ENCODE measurements at regions not wholly inside any gene's neighbourhood (a gene's known extent, or its start where the extent isn't known, plus 50 kb on each side); places are given as distances from the start of the nearest gene placed in this dataset.
"Not testable (repeated sequence)": the region's sequence is repeated elsewhere in the genome, so short reads cannot be mapped to it uniquely, and the experiment has no call there.

DNA sequence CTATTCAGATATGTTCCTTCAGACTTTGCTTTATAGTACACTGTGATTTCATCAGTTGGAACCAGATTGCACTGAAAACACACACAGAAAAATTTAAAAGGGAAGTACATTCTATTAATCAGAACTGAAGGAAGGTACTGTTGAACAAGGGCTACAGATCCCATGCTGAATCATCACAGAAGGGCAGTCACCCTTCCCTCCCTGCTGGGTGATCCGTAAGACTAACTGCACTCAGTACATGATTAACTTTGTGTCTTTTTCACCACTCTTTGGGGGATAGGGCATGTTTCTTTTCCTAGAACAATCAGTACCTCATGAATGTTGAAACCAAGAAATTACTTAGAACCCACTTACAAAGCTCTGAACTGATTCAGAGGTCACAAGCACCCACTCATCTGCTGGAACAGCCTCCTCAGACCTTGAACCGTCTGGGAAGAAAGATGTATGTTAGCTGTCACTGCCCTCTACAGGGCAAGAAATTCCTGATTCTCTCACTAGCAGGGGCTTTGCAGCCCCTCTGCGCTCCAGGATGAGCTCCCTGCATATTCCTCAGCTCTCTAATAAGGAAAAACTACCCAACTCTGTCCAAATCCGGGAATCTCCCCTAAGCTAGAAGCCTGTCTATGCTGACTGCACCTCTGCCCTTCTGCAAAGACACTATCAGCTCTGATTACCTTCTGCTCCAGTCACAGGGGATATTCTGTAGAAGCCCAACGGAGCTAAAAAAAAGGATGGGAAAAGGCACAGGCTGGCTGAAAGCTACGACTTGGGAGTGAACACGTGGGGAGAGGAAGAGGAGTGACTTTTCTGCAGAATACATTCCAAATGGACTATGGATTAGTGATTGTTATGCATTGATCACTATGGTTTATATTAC, 51.0 kb downstream of the IARS1 start:
- DNase-seq = peak in 1 of 51 donors; percentile 49

DNA sequence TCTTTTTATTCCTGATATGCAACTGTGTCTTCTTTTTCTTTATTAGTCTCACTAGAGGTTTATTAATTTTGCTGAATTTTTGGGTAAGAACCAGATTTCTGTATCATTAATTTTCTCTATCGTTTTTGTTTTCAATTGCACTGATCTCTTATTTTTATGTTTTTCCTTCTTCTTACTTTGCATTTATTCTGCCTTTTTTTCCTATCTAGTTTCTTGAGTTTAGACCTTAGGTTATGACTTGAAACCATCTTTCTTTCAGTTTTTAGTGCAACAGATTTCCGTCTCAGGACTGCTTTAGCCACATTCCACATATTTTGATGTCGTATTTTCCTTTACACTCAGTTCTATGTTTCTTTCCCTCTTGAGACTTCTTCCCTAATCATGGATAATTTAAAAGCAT, 56.6 kb downstream of the IARS1 start:
- DNase-seq = no peak

GRCh38 chr9:92236465-92236864, 57.0 kb downstream of the IARS1 start:
- no peak for DNase-seq

- no peak for DNase-seq
These were observed 59.0 kb downstream of the IARS1 start for GRCh38 chr9:92234514-92234913.

DNA sequence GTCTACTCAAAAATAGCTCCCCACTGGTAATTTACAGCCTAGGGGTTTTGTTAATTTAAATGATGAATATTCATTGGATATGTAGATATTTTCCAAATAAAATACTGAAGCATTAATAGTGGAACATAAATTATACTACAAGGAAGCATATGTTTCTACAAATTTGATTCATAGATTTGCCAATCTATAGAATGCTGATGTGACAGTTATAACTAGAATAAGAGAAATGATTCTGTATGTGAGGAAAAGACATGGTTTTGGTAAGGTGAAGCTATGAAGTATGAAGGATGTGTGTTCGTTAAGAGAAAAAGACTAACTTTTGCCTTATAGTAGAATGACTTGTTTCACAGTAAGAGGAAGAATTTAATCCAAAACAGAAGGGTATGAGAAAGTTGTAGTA, 61.3 kb downstream of the IARS1 start:
- no peak for DNase-seq

DNA sequence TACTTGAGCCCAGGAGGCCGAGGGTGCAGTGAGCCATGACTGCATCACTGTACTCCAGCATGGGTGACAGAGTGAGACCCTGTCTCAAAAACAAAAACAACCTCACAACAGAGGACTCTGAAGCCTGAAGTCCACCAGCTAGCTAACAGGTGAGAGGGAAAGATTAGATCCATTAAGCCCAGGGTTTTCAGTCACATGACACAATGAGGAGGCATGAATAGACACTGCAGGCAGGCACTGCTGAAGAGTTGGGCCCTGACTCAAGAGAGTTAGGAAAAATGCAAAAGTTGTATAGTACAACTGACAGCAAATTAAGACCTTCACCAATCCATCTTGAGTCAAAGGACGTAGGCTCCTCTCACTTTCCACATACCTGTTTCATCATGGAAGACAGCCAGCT, 64.9 kb downstream of the IARS1 start:
- no peak for DNase-seq

DNA sequence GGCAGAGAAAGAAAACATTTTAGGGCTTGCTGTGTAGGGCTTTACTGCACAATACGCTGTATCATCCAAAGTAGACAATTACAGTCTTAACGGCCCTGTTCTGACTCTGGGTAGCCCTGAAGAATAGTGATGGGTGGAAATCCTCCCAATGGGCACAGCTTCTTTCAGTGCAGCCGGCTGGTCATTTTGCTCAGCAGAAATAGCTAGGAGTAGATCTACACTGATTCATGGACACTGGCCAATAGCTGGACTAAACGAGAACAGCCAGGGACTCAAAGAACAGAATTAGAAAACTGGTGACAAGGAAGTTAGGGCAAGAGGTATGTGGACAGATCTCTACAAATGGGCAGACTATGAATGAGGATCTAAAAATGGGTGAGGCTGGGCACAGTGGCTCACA, 69.3 kb downstream of the IARS1 start:
- DNase-seq = no peak

DNA sequence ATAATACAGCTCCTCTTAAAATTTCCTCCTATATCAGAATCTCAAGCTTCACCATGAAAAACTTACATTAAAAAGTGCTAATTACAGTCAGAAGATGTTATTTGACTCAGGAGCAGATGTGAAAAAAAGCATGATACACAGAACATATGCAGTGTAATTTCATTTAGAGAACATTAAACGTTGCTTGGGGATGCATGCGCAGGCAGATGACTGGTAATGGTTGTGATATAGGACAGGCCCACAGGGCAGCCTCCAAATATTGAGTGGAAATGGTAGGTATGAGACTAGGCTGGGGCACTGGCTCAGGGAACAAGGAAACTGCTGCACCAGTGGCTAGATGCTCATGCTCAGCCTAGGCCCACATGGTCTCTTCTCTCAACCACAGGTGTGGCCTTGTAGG, 69.7 kb downstream of the IARS1 start:
- DNase-seq = no peak

DNA sequence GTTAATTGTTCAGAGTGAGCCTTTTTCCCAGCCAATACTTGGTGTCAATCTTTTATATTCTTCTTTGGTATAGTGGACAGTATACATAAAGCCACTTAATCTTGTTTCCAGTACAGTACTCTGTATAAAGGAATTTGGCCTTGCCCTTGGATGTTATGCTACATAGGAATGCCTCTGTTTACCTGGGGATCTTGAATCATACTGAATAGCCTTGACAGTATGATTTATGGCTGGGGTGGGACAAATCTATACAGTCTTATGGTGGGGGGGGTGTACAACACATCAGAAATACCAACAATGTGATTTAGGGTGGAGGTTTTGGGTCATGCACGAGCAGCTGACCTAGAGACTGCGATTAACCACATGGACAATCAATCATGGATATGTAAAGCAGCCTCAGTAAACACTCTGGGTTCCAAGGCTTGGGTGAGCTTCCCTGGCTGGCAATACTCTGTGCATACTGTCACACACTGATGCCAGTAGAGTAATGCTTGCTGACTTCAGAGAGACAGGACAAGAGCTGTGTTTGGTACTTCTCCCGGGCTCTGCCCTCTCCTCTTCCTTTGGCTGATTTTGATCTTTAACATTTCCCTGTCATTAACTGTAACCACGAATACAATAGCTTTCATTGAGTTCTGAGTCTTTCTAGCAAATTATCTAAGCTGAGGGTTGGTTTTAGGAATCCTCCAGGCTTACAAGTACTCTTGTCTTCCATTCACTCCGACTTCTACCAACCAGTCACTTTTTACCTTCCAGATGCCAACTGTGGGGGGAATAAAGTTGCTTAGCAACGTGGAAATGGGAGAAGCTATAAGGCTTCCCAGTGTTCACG, 84.6 kb downstream of the IARS1 start:
- no peak for DNase-seq

GRCh38 chr9:92206488-92206887, 87.0 kb downstream of the IARS1 start:
- no peak for DNase-seq

DNA sequence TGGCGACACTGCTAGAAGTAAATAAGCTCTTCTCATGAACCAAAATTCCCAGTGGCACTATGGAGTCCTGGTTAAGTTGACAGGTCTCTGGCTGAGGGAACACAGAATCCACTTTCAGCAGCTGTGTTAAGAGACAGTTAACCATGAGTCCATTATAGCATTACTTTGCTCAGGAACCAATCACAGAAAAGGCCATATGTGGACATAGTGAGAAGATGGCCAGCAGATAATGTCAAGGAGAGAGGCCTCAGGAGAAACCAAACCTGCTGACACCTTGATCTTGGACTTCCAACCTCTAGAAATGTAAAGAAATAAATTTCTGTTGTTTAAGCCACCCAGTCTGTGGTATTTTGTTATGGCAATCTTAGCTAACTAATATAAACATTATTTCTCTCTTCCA, 88.7 kb upstream of the SPTLC1 start:
- DNase-seq = not testable (repeated sequence)

DNA sequence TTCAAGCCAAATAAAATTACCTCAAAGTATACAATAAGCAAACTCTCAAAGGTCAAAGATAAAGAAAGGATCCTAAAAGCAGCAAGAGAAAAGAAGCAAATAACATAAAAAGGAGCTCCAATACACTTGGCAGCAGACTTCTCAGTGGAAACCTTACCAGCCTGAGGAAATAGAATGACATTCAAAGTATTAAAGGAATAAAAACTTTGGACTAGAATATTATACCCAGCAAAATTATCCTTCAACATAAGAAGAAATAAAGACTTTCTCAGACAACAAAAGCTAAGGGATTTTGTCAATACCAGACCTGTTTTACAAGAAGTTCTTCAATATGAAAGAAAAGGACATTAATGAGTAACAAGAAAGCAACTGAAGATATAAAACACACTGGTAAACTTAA, 83.0 kb upstream of the SPTLC1 start:
- DNase-seq = not testable (repeated sequence)

DNA sequence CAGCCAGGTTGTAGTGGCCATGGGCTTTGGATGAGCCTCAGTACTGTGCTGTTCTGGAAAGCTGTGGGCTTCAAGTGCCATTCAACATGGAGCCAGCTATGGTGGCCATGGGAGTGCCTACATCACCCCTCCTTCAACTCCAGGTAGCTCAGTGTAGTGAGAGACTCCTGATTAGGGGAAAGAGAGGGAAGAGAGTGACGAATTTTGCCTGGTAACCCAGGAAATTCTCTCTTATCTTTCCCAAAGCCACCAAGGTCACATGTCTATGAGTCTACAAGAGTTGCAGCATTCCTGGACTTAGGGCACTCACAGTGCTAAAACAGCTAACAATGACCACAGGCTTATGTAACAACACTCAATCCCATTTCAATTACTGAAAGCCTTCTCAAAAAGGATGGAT, 81.7 kb upstream of the SPTLC1 start:
- no peak for DNase-seq

DNA sequence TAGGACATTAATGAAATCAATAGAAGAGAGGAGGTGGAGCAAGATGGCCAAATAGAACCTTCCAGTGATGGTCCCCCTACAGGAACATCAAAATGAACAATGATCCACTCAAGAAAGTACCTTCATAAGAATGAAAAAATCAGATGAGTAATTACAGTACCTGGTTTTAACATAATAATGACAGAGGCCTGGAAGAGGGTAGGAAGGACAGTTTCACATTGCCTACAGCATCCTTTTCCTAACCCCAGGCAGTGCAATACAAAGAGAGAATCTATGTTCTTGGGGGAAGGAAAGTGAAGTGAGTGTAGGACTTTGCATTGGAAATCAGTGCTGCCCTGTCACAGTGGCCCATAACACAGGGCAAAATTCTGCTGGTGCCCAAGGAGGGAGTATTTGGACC, 81.2 kb upstream of the SPTLC1 start:
- DNase-seq = no peak

GRCh38 chr9:92191801-92192200, 76.6 kb upstream of the SPTLC1 start:
- DNase-seq = no peak

DNA sequence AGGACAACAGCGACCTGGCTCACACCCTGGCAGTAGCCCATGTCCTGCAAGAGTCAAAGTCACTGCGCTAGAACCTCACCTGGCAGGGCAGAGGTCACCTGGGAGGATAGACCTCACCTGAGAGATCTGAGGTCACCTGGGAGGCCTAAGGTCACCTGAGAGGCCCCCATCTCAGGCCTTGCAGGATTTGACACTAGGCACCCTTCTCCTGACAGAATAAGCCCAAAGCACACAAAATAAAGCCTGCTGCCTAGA, 75.2 kb upstream of the SPTLC1 start:
- no peak for DNase-seq

- no peak for DNase-seq
These were observed 74.7 kb upstream of the SPTLC1 start for GRCh38 chr9:92189782-92190535.

- DNase-seq = no peak
These were observed 74.0 kb upstream of the SPTLC1 start for GRCh38 chr9:92188969-92189781.

GRCh38 chr9:92187989-92188714, 72.9 kb upstream of the SPTLC1 start:
- no peak for DNase-seq

DNA sequence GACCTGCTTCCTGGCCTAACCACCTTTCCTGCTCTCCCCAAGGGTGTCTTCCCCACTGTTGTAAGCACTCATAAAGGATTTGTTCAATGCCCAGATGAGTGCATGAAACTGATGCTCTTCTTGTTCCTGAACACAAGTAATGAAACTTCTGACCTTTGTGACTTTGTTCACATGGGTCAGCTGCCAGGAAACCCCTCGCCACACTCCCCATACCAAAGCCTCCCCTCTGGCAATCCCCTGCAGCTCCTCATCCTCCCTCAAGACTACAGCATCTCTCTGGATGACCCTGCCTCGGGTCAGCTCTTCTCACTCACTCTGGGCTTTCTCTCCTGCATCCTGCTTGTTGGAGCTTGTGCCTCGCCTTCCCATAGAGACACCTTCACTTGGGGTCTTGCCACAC, 72.2 kb upstream of the SPTLC1 start:
- no peak for DNase-seq

- no peak for DNase-seq
These were observed 71.4 kb upstream of the SPTLC1 start for GRCh38 chr9:92186631-92187030.

Data from hypothalamus (tissue), 51 donors.